PC-9 (cell line): ENCODE measurements at regions not wholly inside any gene's neighbourhood (a gene's known extent, or its start where the extent isn't known, plus 50 kb on each side); places are given as distances from the start of the nearest gene placed in this dataset.
"Not testable (repeated sequence)": the region's sequence is repeated elsewhere in the genome, so short reads cannot be mapped to it uniquely, and the experiment has no call there.

Experiments
- BruUV-seq: library from RNA; stranded (reverse); fragments of 400-500 nt; replicated peaks from 2 replicates; lab custom pipeline; 2021; lab: Mats Ljungman, UMichigan
- CTCF ChIA-PET: fragments of 300-600 bp; sonication (Branson Sonifier 250); formaldehyde crosslinking; loops from one replicate; lab custom pipeline; 2022; ENCODE audit warnings: antibody characterized with exemption; lab: Charles Lee
- POLR2A ChIA-PET: fragments of 300-600 bp; sonication (Branson Sonifier 250); formaldehyde crosslinking; loops from one replicate; lab custom pipeline; 2022; ENCODE audit warnings: antibody characterized with exemption; ENCODE audit not compliant: unreplicated experiment; lab: Charles Lee
- DNase-seq, 2 experiments: peaks; one replicate each; pipeline versions ENCODE4 v3.0.0 to v3.0.0-alpha.2; 2015 to 2022; ENCODE audit warnings: mixed read lengths in 1 of 2
- H2AFZ ChIP-seq: fragments of 200-600 bp; sonication (generic); 2 replicates; pipeline ENCODE4 v1.8.1; 2017; ENCODE audit warnings: antibody characterized with exemption
- H3F3A ChIP-seq: fragments of 200-600 bp; sonication (generic); 2 replicates; pipeline ENCODE4 v1.8.1; 2017; ENCODE audit warnings: antibody characterized with exemption, mild to moderate bottlenecking, low read depth; ENCODE audit not compliant: insufficient read depth
- H3K27ac ChIP-seq: fragments of 200-600 bp; sonication (generic); 2 replicates; pipeline ENCODE4 v1.6.1; 2016; ENCODE audit warnings: mixed run types
- H3K27me3 ChIP-seq: fragments of 200-600 bp; sonication (generic); 2 replicates; pipeline ENCODE4 v1.6.1; 2016; ENCODE audit warnings: low read depth, mixed run types; ENCODE audit not compliant: insufficient read depth
- H3K36me3 ChIP-seq: fragments of 200-600 bp; sonication (generic); 2 replicates; pipeline ENCODE4 v1.6.1; 2016; ENCODE audit warnings: low read depth, mixed run types
- H3K4me1 ChIP-seq: fragments of 200-600 bp; sonication (generic); replicated peaks from 2 replicates; pipeline ENCODE4 v1.6.1; 2016; ENCODE audit warnings: mixed run types; ENCODE audit not compliant: insufficient read depth
- H3K4me2 ChIP-seq: fragments of 200-600 bp; sonication (generic); 2 replicates; pipeline ENCODE4 v1.6.1; 2017; ENCODE audit warnings: mixed run types
- H3K4me3 ChIP-seq: fragments of 200-600 bp; sonication (generic); 2 replicates; pipeline ENCODE4 v1.6.1; 2016; ENCODE audit warnings: mixed run types
- H3K79me2 ChIP-seq: fragments of 200-600 bp; sonication (generic); 2 replicates; pipeline ENCODE4 v1.6.1; 2017; ENCODE audit warnings: low read depth, mixed run types
- H3K9me2 ChIP-seq: fragments of 200-600 bp; sonication (generic); 2 replicates; pipeline ENCODE4 v1.8.1; 2017; ENCODE audit warnings: mild to moderate bottlenecking; ENCODE audit not compliant: insufficient read depth
- H3K9me3 ChIP-seq: fragments of 200-600 bp; sonication (generic); 2 replicates; pipeline ENCODE4 v1.8.1; 2016; ENCODE audit warnings: low read depth; ENCODE audit not compliant: insufficient read depth
- H4K20me1 ChIP-seq: fragments of 200-600 bp; sonication (generic); 2 replicates; pipeline ENCODE4 v1.8.1; 2017; ENCODE audit not compliant: insufficient read depth
- CTCF ChIP-seq: fragments of 200-600 bp; sonication (generic); conservative IDR thresholded peaks from 2 replicates; pipeline ENCODE4 v1.6.1; 2017; ENCODE audit warnings: mixed run types, antibody characterized with exemption, mild to moderate bottlenecking, moderate library complexity
- EZH2 ChIP-seq: fragments of 200-600 bp; sonication (generic); IDR thresholded peaks from 2 replicates; pipeline ENCODE4 v1.8.0; 2017; ENCODE audit warnings: antibody characterized with exemption, low read depth
- intact Hi-C: fragments of 100-400 bp; cut with micrococcal nuclease; formaldehyde crosslinking; loops from one replicate; pipeline ENCODE4 v1.10.0; 2022; ENCODE audit not compliant: unreplicated experiment

- peak overlapping the region; percentile 65 for H3K4me2 ChIP-seq
- no peaks in the 10 kb centered on the region for H3K9me2 ChIP-seq
- peaks cover 13% of the 10 kb centered on the region; the same call in 1 of the 2 replicates for H3F3A ChIP-seq
- peak; percentile 63 to 94 for DNase-seq
- no peaks in the 10 kb centered on the region for H3K27me3 ChIP-seq
- intact Hi-C loops, result loop anchor here (1.0 kb wide), 1 partner anchor 193 kb away; no protein-coding TSS in a partner anchor
- no peak overlapping the region; the same call in 1 of the 2 replicates for H3K4me3 ChIP-seq
- peak overlapping the region; percentile 54; the same call in 1 of the 2 replicates for H2AFZ ChIP-seq
- ChIA-PET CTCF (interaction anchor here (0.6 to 0.9 kb wide), 2 partner anchors 9 to 20 kb away, joined by 3 read pairs; no protein-coding TSS in a partner anchor), POLR2A (interaction anchor here (0.5 to 0.7 kb wide), 4 partner anchors 13 to 214 kb away, joined by 3 to 8 read pairs (median 6); no protein-coding TSS in a partner anchor)
- H3K9me3 ChIP-seq, result no peaks in the 10 kb centered on the region
- H3K4me1 ChIP-seq, result peaks cover 17% of the 10 kb centered on the region
- no peaks in the 10 kb centered on the region for H3K79me2 ChIP-seq
- no peak for TF ChIP-seq EZH2
- TF ChIP-seq CTCF, result no peak
- no peaks in the 10 kb centered on the region for H3K36me3 ChIP-seq
- TSS peak; percentile 36 for BruUV-seq
- H4K20me1 ChIP-seq, result no peaks in the 10 kb centered on the region
- H3K27ac ChIP-seq, result peak overlapping the region; percentile 73
These were observed 89.6 kb upstream of the BASP1 start for GRCh38 chr5:17127743-17128231.

GRCh38 chr5:17129093-17129849 lies 88.2 kb upstream of the BASP1 start:
- H3K4me2 ChIP-seq, result no peak overlapping the region
- H3K36me3 ChIP-seq, result no peaks in the 10 kb centered on the region
- no peak for DNase-seq
- no peaks in the 10 kb centered on the region for H4K20me1 ChIP-seq
- ChIA-PET CTCF (interaction anchor here (0.6 to 1.9 kb wide), 2 partner anchors 46 to 61 kb away, joined by 8 to 9 read pairs; no protein-coding TSS in a partner anchor), POLR2A (interaction anchor here (0.6 kb wide), 2 partner anchors 216 to 240 kb away, joined by 5 to 7 read pairs; no protein-coding TSS in a partner anchor)
- no peaks in the 10 kb centered on the region for H3K79me2 ChIP-seq
- H3F3A ChIP-seq, result peaks cover 22% of the 10 kb centered on the region; the same call in 1 of the 2 replicates
- H3K4me3 ChIP-seq, result no peak overlapping the region
- H3K9me2 ChIP-seq, result no peaks in the 10 kb centered on the region
- H3K27ac ChIP-seq, result no peak overlapping the region
- no peak overlapping the region for H2AFZ ChIP-seq
- no peak for TF ChIP-seq EZH2
- no peak for TF ChIP-seq CTCF
- BruUV-seq, result no TSS peak
- intact Hi-C loops, result no loop called here
- H3K9me3 ChIP-seq, result no peaks in the 10 kb centered on the region
- H3K4me1 ChIP-seq, result peaks cover 17% of the 10 kb centered on the region
- H3K27me3 ChIP-seq, result no peaks in the 10 kb centered on the region

- H3K27ac ChIP-seq, H3K9me3 ChIP-seq, DNase-seq, H3K4me2 ChIP-seq, H2AFZ ChIP-seq, intact Hi-C loops, H3K36me3 ChIP-seq, H3K4me3 ChIP-seq, H4K20me1 ChIP-seq, H3K27me3 ChIP-seq, BruUV-seq, POLR2A ChIA-PET, H3K79me2 ChIP-seq, H3K9me2 ChIP-seq: not testable (repeated sequence)
- peaks cover 22% of the 10 kb centered on the region; the same call in 1 of the 2 replicates for H3F3A ChIP-seq
- CTCF ChIA-PET, result interaction anchor here (0.5 to 1.9 kb wide), 3 partner anchors 60 to 209 kb away, joined by 6 to 9 read pairs (median 7); partner anchors contain the start of gene MYO10
- H3K4me1 ChIP-seq, result peaks cover 17% of the 10 kb centered on the region
These were observed 87.1 kb upstream of the BASP1 start for GRCh38 chr5:17130302-17130701.
